HEK293 (cell line): ENCODE measurements at regions not wholly inside any gene's neighbourhood (a gene's known extent, or its start where the extent isn't known, plus 50 kb on each side); places are given as distances from the start of the nearest gene placed in this dataset.

ENCODE experiments used
- CTCF ChIA-PET: fragments of 350-600 bp; formaldehyde crosslinking; extraction: SDS; loops from one replicate; lab custom pipeline; 2021; ENCODE audit warnings: antibody characterized with exemption; lab: Yijun Ruan, JAX
- POLR2A ChIA-PET: fragments of 300-600 bp; formaldehyde crosslinking; extraction: SDS; loops from one replicate; lab custom pipeline; 2020; ENCODE audit warnings: antibody characterized with exemption, inconsistent platforms; lab: Yijun Ruan, JAX
- H3K27ac ChIP-seq: fragments of 200-500 bp; sonication (Bioruptor generic); 2 replicates; pipeline ENCODE4 v1.5.1; 2014; ENCODE audit warnings: low read depth, low read length, control low read depth, inconsistent platforms; ENCODE audit errors: extremely low read depth
- H3K36me3 ChIP-seq, 2 experiments: fragments of 200-500 bp in 1 of 2; sonication (Bioruptor generic) in 1 of 2; 1 replicate in 1 of 2; 2 replicates in 1 of 2; pipeline ENCODE4 v1.5.1; 2014 to 2017; ENCODE audit warnings: inconsistent platforms in 2 of 2, low read length in 2 of 2; ENCODE audit not compliant: control insufficient read depth in 2 of 2, insufficient read depth in 1 of 2
- H3K4me1 ChIP-seq: fragments of 200-500 bp; sonication (Bioruptor generic); 2 replicates; pipeline ENCODE4 v1.5.1; 2014; ENCODE audit warnings: mild to moderate bottlenecking, low read length, inconsistent platforms; ENCODE audit not compliant: control insufficient read depth, insufficient read depth
- H3K4me3 ChIP-seq: 2 replicates; pipeline ENCODE4 v1.5.1; 2011; ENCODE audit warnings: low read depth, mild to moderate bottlenecking, control low read depth, low read length, moderate library complexity
- H3K9me3 ChIP-seq: fragments of 200-500 bp; sonication (Bioruptor generic); 2 replicates; pipeline ENCODE4 v1.5.1; 2014; ENCODE audit warnings: low read depth, low read length, inconsistent platforms; ENCODE audit not compliant: control insufficient read depth, insufficient read depth
- BCL11B ChIP-seq: fragments of 450-650 bp; formaldehyde crosslinking; IDR thresholded peaks from 2 replicates; pipeline ENCODE4 v1.5.1; 2016; ENCODE audit warnings: low read depth, missing biosample characterization, missing genetic modification characterization
- CTCF ChIP-seq: fragments of 450-650 bp; formaldehyde crosslinking; IDR thresholded peaks from 2 replicates; pipeline ENCODE4 v1.5.1; 2016; ENCODE audit warnings: missing biosample characterization, missing genetic modification characterization
- MZF1 ChIP-seq: fragments of 450-650 bp; formaldehyde crosslinking; IDR thresholded peaks from 2 replicates; pipeline ENCODE4 v1.5.1; 2017; ENCODE audit warnings: missing biosample characterization, missing genetic modification characterization, borderline replicate concordance
- OSR2 ChIP-seq: fragments of 450-650 bp; formaldehyde crosslinking; IDR thresholded peaks from 2 replicates; pipeline ENCODE4 v1.5.1; 2016; ENCODE audit warnings: missing biosample characterization, missing genetic modification characterization
- PBX3 ChIP-seq: sonication (generic); formaldehyde crosslinking; IDR thresholded peaks from 2 replicates; pipeline ENCODE4 v1.8.1; 2022; ENCODE audit warnings: mild to moderate bottlenecking, moderate library complexity, missing genetic modification reagents
- PRDM10 ChIP-seq: fragments of 450-650 bp; formaldehyde crosslinking; IDR thresholded peaks from 2 replicates; pipeline ENCODE4 v1.5.1; 2016; ENCODE audit warnings: missing biosample characterization, missing genetic modification characterization
- ZBTB20 ChIP-seq: fragments of 450-650 bp; formaldehyde crosslinking; IDR thresholded peaks from 2 replicates; pipeline ENCODE4 v1.5.1; 2016; ENCODE audit warnings: missing biosample characterization, missing genetic modification characterization
- ZBTB26 ChIP-seq: fragments of 450-650 bp; formaldehyde crosslinking; optimal IDR thresholded peaks from 2 replicates; pipeline ENCODE3; 2016; ENCODE audit warnings: missing biosample characterization, mild to moderate bottlenecking, missing genetic modification characterization
- ZBTB44 ChIP-seq: fragments of 450-650 bp; IDR thresholded peaks from 2 replicates; pipeline ENCODE4 v1.5.1; 2018; ENCODE audit warnings: missing biosample characterization, mild to moderate bottlenecking, missing genetic modification characterization
- ZBTB6 ChIP-seq: fragments of 450-650 bp; formaldehyde crosslinking; IDR thresholded peaks from 2 replicates; pipeline ENCODE4 v1.5.1; 2017; ENCODE audit warnings: missing biosample characterization, missing genetic modification characterization
- ZNF138 ChIP-seq: fragments of 450-650 bp; formaldehyde crosslinking; IDR thresholded peaks from 2 replicates; pipeline ENCODE4 v1.5.1; 2016; ENCODE audit warnings: missing biosample characterization, missing genetic modification characterization, borderline replicate concordance
- ZNF148 ChIP-seq: fragments of 450-650 bp; formaldehyde crosslinking; IDR thresholded peaks from 2 replicates; pipeline ENCODE4 v1.5.0; 2017; ENCODE audit warnings: missing biosample characterization, missing genetic modification characterization, borderline replicate concordance
- ZNF169 ChIP-seq: fragments of 450-650 bp; formaldehyde crosslinking; IDR thresholded peaks from 2 replicates; pipeline ENCODE4 v1.5.1; 2016; ENCODE audit warnings: missing biosample characterization, missing genetic modification characterization
- ZNF18 ChIP-seq: fragments of 450-650 bp; formaldehyde crosslinking; IDR thresholded peaks from 2 replicates; pipeline ENCODE4 v1.5.1; 2016; ENCODE audit warnings: missing biosample characterization, missing genetic modification characterization
- ZNF214 ChIP-seq: fragments of 450-650 bp; formaldehyde crosslinking; IDR thresholded peaks from 2 replicates; pipeline ENCODE4 v1.5.1; 2017; ENCODE audit warnings: missing biosample characterization, mild to moderate bottlenecking, missing genetic modification characterization, borderline replicate concordance
- ZNF350 ChIP-seq: fragments of 450-650 bp; formaldehyde crosslinking; IDR thresholded peaks from 2 replicates; pipeline ENCODE4 v1.5.0; 2017; ENCODE audit warnings: missing biosample characterization, mild to moderate bottlenecking, missing genetic modification characterization
- ZNF37A ChIP-seq: fragments of 450-650 bp; IDR thresholded peaks from 2 replicates; pipeline ENCODE4 v1.5.1; 2018; ENCODE audit warnings: missing biosample characterization, missing genetic modification characterization
- ZNF510 ChIP-seq: fragments of 450-650 bp; formaldehyde crosslinking; IDR thresholded peaks from 2 replicates; pipeline ENCODE4 v1.5.1; 2018; ENCODE audit warnings: mild to moderate bottlenecking, missing genetic modification characterization, missing biosample characterization; ENCODE audit not compliant: insufficient replicate concordance
- ZNF544 ChIP-seq: fragments of 450-650 bp; formaldehyde crosslinking; IDR thresholded peaks from 2 replicates; pipeline ENCODE4 v1.5.0; 2017; ENCODE audit warnings: missing biosample characterization, missing genetic modification characterization
- ZNF561 ChIP-seq: fragments of 450-650 bp; IDR thresholded peaks from 2 replicates; pipeline ENCODE4 v1.5.1; 2018; ENCODE audit warnings: missing biosample characterization, missing genetic modification characterization, borderline replicate concordance

- CTCF ChIA-PET, result interaction anchor here (0.7 kb wide), 1 partner anchor 489 kb away, joined by 3 read pairs; a partner anchor contains a TSS
- Histone ChIP-seq H3K4me1 (peaks cover 5% of the 10 kb centered on the region; the same call in 1 of the 2 replicates), H3K36me3 (no peaks in the 10 kb centered on the region), H3K4me3 (no peak overlapping the region), H3K27ac (no peak overlapping the region), H3K9me3 (no peaks in the 10 kb centered on the region)
- POLR2A ChIA-PET, result no interaction called here
- TF ChIP-seq CTCF (tag by site-specific recombination) (no peak), ZNF138 (tag by site-specific recombination) (no peak), ZNF148 (no peak), ZBTB44 (no peak), ZNF510 (tag by site-specific recombination) (no peak), ZBTB26 (tag by site-specific recombination) (no peak), PBX3 (CRISPR knock-in tag) (no peak), ZBTB20 (no peak), ZNF18 (tag by site-specific recombination) (no peak), ZNF544 (no peak), ZNF169 (tag by site-specific recombination) (no peak), ZNF37A (tag by site-specific recombination) (no peak), ZBTB6 (tag by site-specific recombination) (no peak)
Measured at GRCh38 chr6:104648347-104648746, 211.4 kb downstream of the HACE1 start.

GRCh38 chr6:104644848-104645247, 214.9 kb downstream of the HACE1 start:
- CTCF ChIA-PET, result interaction anchor here (0.6 to 1.2 kb wide), 2 partner anchors 37 to 948 kb away, joined by 3 read pairs; no protein-coding TSS in a partner anchor
- H3K27ac ChIP-seq, result no peak overlapping the region
- peaks cover 5% of the 10 kb centered on the region; the same call in 1 of the 2 replicates for H3K4me1 ChIP-seq
- no peaks in the 10 kb centered on the region for H3K9me3 ChIP-seq
- no peaks in the 10 kb centered on the region for H3K36me3 ChIP-seq
- POLR2A ChIA-PET, result no interaction called here
- no peak overlapping the region for H3K4me3 ChIP-seq
- TF ChIP-seq ZNF544, result no peak
- no peak for TF ChIP-seq PRDM10 (tag by site-specific recombination)
- TF ChIP-seq ZNF350 (tag by site-specific recombination), result no peak
- TF ChIP-seq OSR2 (tag by site-specific recombination), result no peak
- no peak for TF ChIP-seq MZF1 (tag by site-specific recombination)
- TF ChIP-seq ZNF214 (tag by site-specific recombination), result no peak
- no peak for TF ChIP-seq BCL11B
- no peak for TF ChIP-seq ZNF561 (tag by site-specific recombination)
